Hematopoietic multipotent progenitor cell treated with erythropoietin and hydrocortisone succinate and interleukin-3 and kit ligand, for 15 days (in vitro differentiated cells): ENCODE measurements at regions not wholly inside any gene's neighbourhood (a gene's known extent, or its start where the extent isn't known, plus 50 kb on each side); places are given as distances from the start of the nearest gene placed in this dataset.
"Not testable (repeated sequence)": the region's sequence is repeated elsewhere in the genome, so short reads cannot be mapped to it uniquely, and the experiment has no call there.

Source experiments
- DNase-seq: peaks from one replicate; pipeline ENCODE4 v3.0.0-alpha.2; 2015; ENCODE audit warnings: low spot score

- DNase-seq: no peak
Observed at GRCh38 chr1:29389533-29390041, 153.3 kb downstream of the PTPRU start.

DNA sequence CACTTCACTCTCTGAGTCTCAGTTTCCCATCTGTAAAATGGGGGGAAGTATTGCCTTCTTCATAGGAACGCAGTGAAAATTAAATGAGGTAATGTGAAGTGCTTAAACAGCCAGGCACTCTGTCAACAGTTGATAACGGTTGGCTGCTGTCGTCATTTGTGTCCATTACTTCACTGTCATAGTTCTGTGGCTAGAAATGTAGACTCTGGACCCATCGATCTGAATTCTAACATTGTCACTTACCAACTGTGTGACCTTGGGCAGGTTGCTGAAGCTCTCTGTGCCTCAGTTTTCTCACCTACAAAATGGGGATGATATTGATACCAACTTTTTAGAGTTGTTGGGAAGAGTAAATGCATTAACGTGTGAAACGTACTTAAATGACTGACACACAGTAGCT, 152.6 kb downstream of the PTPRU start:
- no peak for DNase-seq

DNA sequence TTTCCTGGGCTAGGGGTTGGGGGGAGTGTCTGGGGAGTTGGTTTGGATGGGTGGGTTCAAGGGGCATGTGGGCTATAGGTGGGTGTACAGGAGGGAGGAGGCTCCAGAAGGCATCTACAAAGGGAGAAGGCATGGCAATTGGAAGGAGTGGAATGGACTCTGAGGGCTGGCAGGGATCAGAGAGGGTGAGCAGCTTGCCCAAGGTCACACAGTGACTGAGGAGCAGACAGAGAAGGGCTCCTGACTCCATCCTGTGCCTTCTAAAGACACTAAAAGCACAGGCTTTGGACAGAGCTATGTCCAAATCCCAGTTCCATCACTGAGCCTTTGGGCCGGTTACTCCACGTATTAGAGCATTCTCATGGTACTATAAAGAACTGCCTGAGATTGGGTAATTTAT, 151.8 kb downstream of the PTPRU start:
- DNase-seq: no peak

GRCh38 chr1:29387210-29387609, 150.9 kb downstream of the PTPRU start:
- no peak for DNase-seq

GRCh38 chr1:29386453-29386852, 150.1 kb downstream of the PTPRU start:
- not testable (repeated sequence) for DNase-seq

DNA sequence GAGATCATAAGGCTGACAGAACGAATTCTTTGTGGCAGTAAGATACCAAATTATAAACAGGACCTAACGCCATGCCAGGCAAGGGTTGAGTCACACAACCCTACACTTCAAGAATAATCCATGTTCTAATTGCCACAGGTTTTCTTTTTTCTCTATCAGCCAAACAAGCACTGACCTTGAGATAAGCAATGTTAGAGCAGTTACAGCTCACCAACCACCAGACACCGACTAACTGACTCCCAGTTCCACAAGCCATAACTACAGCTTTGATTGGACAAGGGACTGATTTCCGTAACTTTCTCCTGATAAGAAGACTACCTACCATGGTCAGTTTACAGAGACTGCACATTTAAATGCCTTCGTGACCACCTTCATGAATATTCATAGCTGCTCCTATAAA, 149.6 kb downstream of the PTPRU start:
- DNase-seq: no peak

- no peak for DNase-seq
Observed at GRCh38 chr1:29384496-29385015, 148.2 kb downstream of the PTPRU start.

GRCh38 chr1:29383746-29384371, 147.5 kb downstream of the PTPRU start:
- DNase-seq: no peak

DNA sequence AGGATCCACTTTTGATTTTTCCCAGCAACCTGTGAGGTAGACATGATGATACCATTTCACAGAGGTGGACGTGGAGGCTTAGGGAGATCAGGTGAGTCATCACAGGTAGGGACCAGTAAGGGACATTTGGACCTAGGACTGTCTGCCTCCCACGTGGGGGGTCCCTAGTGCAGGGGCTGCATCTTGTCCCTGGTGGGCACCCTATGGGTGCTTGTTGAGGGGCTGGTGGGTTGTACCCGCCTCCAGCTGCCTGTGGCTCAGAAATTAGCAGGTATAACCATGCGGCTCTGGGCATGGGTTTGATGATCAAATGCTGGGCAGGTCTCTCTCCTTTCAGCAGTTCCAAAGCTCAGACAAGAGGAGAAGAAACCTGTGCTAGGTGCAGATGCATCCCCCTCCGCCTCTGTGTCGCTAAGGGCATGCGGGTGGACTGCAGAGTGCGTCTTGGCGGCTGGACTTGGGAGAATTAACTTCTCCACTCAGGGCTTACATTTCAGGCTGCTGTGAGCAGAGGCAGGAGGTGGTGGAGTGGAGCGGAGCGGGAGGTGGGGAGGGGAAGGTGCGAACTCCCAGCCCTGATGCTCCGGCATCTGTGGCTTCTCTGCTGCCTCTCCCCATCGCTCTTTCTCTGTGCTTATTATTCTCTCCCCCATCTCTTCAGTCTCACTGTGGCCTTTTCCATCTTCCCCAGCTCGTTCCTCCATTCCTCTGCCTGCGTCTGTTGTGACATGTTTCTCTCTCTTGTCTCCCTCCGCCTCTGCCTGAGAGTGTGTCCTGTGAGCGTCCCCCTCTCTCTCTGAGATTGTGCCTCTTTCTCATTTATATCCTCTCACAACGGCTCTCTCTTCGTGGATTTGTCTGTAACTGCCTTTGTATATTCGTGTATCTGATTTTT, 146.8 kb downstream of the PTPRU start:
- DNase-seq: no peak

DNA sequence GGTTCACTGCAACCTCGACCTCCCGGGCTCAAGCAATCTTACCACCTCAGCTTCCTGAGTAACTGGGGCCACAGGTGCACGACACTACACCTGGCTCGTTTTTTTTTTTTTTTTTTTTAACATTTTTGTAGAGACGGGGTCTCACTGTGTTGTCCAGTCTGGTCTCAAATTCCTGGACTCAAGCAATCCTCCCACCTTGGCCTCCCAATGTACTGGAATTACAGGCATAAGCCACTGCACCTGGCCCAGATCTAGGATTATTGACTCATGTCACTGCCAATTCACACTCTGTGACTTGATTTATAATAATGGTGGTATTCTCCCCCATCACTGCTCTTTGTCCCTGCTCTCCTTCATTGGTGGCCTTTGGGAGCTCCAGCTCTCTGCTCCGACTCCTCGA, 145.1 kb downstream of the PTPRU start:
- DNase-seq: no peak

- no peak for DNase-seq
Observed at GRCh38 chr1:29380532-29380931, 144.2 kb downstream of the PTPRU start.

DNA sequence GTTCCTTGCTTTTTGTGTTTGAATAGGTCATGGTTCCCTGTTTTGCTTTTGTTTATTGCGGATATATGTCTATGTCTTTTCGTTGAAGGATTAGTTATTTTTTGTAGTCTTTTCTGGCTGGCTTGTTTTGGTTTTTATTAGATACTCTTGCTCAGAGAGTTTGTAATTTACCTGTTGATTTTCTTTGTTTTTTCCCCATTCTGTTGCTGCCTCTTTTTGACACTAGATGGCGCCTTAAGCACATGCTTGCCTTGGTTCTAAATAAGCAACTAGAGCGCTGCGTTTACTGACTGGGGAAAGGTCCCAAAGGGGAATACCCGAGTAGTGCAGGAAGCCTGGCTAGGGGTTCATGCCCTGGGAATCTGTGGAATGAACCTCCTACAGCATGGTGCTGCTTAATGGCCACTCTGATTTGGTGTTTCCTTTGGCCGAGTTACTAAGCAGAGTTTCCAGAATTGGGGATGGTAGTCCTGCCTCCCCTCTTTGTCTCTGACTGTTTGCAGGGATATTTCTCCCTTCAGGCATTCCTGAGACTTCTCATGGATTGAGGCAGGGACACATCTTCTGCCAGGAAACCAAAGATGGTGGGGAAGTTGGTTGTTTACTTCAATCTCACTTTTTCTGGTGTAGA, 143.2 kb downstream of the PTPRU start:
- peak; percentile 11 for DNase-seq
